Smooth muscle cell (in vitro differentiated cells): ENCODE measurements at regions not wholly inside any gene's neighbourhood (a gene's known extent, or its start where the extent isn't known, plus 50 kb on each side); places are given as distances from the start of the nearest gene placed in this dataset.

Experiments used
- DNase-seq: peaks from one replicate; lab custom pipeline; 2025; ENCODE audit not compliant: unreplicated experiment; lab: John Stamatoyannopoulos, UW
- H2AFZ ChIP-seq: fragments of 200-600 bp; sonication (generic); 2 replicates; pipeline ENCODE4 v1.6.0; 2016; ENCODE audit warnings: antibody characterized with exemption, low read depth, mild to moderate bottlenecking
- H3F3A ChIP-seq: fragments of 200-600 bp; sonication (generic); 2 replicates; pipeline ENCODE4 v1.6.0; 2017; ENCODE audit warnings: antibody characterized with exemption, low read depth
- H3K27ac ChIP-seq: fragments of 200-600 bp; sonication (generic); 2 replicates; pipeline ENCODE4 v1.5.1; 2016; ENCODE audit warnings: low read depth, mild to moderate bottlenecking
- H3K27me3 ChIP-seq: fragments of 200-600 bp; sonication (generic); 2 replicates; pipeline ENCODE4 v1.6.1; 2016; ENCODE audit warnings: low read depth, mild to moderate bottlenecking
- H3K36me3 ChIP-seq: fragments of 200-600 bp; sonication (generic); 2 replicates; pipeline ENCODE4 v1.5.1; 2016; ENCODE audit warnings: low read depth
- H3K4me1 ChIP-seq: fragments of 200-600 bp; sonication (generic); 2 replicates; pipeline ENCODE4 v1.5.1; 2016; ENCODE audit warnings: low read depth
- H3K4me2 ChIP-seq: fragments of 200-600 bp; sonication (generic); 2 replicates; pipeline ENCODE4 v1.6.0; 2016; ENCODE audit warnings: mild to moderate bottlenecking
- H3K4me3 ChIP-seq: fragments of 200-600 bp; sonication (generic); 2 replicates; pipeline ENCODE4 v1.5.1; 2016; ENCODE audit warnings: mild to moderate bottlenecking
- H3K79me2 ChIP-seq: fragments of 200-600 bp; sonication (generic); 2 replicates; pipeline ENCODE4 v1.6.0; 2016; ENCODE audit warnings: low read depth, mild to moderate bottlenecking
- H3K9ac ChIP-seq: fragments of 200-600 bp; sonication (generic); 2 replicates; pipeline ENCODE4 v1.6.0; 2016; ENCODE audit warnings: low read depth
- H3K9me3 ChIP-seq: fragments of 200-600 bp; sonication (generic); replicated peaks from 2 replicates; pipeline ENCODE4 v1.5.1; 2016; ENCODE audit warnings: low read depth
- H4K20me1 ChIP-seq: fragments of 200-600 bp; sonication (generic); 2 replicates; pipeline ENCODE4 v1.6.0; 2016; ENCODE audit warnings: low read depth
- WGBS: methylation state at CpG from one replicate; pipeline ENCODE4 v1.1.7; 2016; ENCODE audit warnings: low lambda C conversion rate; 5-methylcytosine and 5-hydroxymethylcytosine counted together
- TF ChIP-seq, protein P1 (sequence below): fragments of 200-600 bp; sonication (generic); IDR thresholded peaks from 2 replicates; pipeline ENCODE4 v1.5.1; 2017; ENCODE audit warnings: borderline replicate concordance, mild to moderate bottlenecking, antibody characterized with exemption; ENCODE audit not compliant: insufficient read depth, poor library complexity, severe bottlenecking

DNA sequence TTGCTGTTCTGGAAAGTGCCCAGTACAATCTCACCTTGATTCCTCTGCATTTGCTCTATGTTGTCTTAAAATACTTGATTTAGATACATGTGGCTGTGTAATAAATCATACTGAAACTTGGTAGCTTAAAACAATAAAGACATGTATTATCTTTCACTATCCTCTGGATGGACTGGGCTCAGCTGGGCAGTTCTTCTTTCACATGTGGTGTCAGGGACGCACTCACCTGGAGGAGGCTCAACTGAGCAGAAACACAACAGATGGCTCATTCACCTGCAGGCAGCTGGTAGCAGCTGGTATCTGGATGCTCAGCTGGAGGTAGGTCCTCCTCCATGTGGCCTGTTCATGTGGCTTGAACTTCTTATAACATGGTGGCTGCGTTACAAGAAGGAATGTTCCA lies 563.8 kb upstream of the FRG1 start:
- no peaks in the 10 kb centered on the region for H4K20me1 ChIP-seq
- H3K4me3 ChIP-seq, result no peak overlapping the region
- TF ChIP-seq, protein P1, sequence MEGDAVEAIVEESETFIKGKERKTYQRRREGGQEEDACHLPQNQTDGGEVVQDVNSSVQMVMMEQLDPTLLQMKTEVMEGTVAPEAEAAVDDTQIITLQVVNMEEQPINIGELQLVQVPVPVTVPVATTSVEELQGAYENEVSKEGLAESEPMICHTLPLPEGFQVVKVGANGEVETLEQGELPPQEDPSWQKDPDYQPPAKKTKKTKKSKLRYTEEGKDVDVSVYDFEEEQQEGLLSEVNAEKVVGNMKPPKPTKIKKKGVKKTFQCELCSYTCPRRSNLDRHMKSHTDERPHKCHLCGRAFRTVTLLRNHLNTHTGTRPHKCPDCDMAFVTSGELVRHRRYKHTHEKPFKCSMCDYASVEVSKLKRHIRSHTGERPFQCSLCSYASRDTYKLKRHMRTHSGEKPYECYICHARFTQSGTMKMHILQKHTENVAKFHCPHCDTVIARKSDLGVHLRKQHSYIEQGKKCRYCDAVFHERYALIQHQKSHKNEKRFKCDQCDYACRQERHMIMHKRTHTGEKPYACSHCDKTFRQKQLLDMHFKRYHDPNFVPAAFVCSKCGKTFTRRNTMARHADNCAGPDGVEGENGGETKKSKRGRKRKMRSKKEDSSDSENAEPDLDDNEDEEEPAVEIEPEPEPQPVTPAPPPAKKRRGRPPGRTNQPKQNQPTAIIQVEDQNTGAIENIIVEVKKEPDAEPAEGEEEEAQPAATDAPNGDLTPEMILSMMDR, result no peak
- H3K4me2 ChIP-seq, result no peak overlapping the region
- H3K9ac ChIP-seq, result no peak overlapping the region
- DNase-seq, result no peak
- peak overlapping the region; percentile 24 for H2AFZ ChIP-seq
- no peaks in the 10 kb centered on the region for H3K9me3 ChIP-seq
- no peaks in the 10 kb centered on the region for H3K4me1 ChIP-seq
- 90% methylated on average over 2 of the region's 2 CpGs for WGBS
- H3F3A ChIP-seq, result no peaks in the 10 kb centered on the region
- H3K27me3 ChIP-seq, result no peaks in the 10 kb centered on the region
- H3K79me2 ChIP-seq, result no peaks in the 10 kb centered on the region
- H3K27ac ChIP-seq, result no peak overlapping the region
- no peaks in the 10 kb centered on the region for H3K36me3 ChIP-seq

DNA sequence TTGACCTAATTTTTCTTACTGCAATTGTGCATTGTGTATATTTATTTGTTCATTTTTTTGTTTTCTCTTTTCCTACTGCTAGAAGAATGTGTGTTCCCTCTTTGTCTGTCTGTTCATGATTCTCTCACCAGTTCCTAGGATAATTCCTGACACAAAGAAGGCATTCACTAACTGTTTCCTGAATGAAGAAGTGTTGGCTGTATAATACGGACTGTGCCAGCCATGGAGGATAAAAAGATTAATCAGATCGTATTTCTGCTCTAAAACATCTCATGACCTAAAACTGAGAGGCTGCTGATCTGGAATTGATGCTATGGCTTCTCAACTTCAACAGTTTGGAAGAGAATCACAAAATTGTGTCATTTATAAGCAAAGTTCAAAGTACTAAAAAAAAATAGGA lies 563.1 kb upstream of the FRG1 start:
- Histone ChIP-seq H3K4me3 (no peak overlapping the region), H3K36me3 (no peaks in the 10 kb centered on the region), H2AFZ (peak overlapping the region; percentile 24), H3K9ac (no peak overlapping the region), H3K4me2 (no peak overlapping the region), H3K4me1 (no peaks in the 10 kb centered on the region), H3F3A (no peaks in the 10 kb centered on the region), H3K27ac (no peak overlapping the region), H3K27me3 (no peaks in the 10 kb centered on the region), H3K79me2 (no peaks in the 10 kb centered on the region), H4K20me1 (no peaks in the 10 kb centered on the region), H3K9me3 (no peaks in the 10 kb centered on the region)
- TF ChIP-seq, protein P1, result no peak
- 58% methylated on average over 2 of the region's 2 CpGs for WGBS
- no peak for DNase-seq

DNA sequence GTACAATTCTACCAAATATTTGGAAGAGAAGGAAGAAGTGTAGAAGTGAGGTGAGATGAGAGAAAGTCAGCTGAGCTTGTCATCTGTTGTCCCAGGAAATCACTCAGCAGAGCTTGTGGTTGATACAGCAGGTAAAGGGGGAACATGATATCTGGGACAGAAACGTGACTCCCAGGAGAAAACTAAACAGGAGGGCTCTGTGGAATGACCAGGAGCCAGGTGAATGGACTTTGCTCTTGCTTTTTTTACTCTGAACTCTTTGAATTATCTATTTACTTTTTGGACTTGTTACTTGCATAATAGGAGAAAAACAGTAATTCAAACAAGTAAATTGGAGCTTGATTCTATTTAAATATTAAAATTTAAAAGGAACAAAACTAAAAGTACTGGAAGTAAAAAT lies 555.6 kb upstream of the FRG1 start:
- H3K79me2 ChIP-seq, result no peaks in the 10 kb centered on the region
- H3K9me3 ChIP-seq, result no peaks in the 10 kb centered on the region
- no peaks in the 10 kb centered on the region for H3K27me3 ChIP-seq
- DNase-seq, result no peak
- H3K9ac ChIP-seq, result no peak overlapping the region
- H4K20me1 ChIP-seq, result no peaks in the 10 kb centered on the region
- no peak overlapping the region for H2AFZ ChIP-seq
- whole genome bisulfite sequencing, result 63% methylated on average over 1 of the region's 1 CpG
- H3K27ac ChIP-seq, result no peak overlapping the region
- H3F3A ChIP-seq, result no peaks in the 10 kb centered on the region
- TF ChIP-seq, protein P1, result no peak
- no peak overlapping the region for H3K4me2 ChIP-seq
- H3K36me3 ChIP-seq, result no peaks in the 10 kb centered on the region
- H3K4me1 ChIP-seq, result no peaks in the 10 kb centered on the region
- no peak overlapping the region for H3K4me3 ChIP-seq

DNA sequence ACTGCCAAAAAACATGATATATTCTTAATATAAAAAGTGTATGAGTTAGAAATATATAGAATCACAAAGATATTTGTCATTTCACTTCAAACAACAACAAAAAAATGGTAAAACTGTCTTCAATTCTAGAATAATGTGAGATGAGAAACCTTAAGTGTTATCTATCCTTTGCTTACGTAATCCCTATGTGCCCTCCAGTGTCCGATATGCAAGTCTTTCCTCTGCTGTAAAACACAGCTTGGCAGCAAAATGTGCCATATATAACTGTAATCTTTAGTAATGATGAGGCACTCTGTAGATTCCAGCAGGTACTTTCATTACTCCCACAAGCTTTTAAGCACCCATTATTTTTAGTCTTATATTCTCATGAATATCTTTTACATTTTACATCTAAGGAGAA lies 555.1 kb upstream of the FRG1 start:
- 72% methylated on average over 2 of the region's 2 CpGs for WGBS

More for the DNA sequence above, 555.1 kb upstream of the FRG1 start:
- Histone ChIP-seq H3K4me2 (no peak overlapping the region), H2AFZ (no peak overlapping the region), H3F3A (no peaks in the 10 kb centered on the region), H3K79me2 (no peaks in the 10 kb centered on the region), H3K4me1 (no peaks in the 10 kb centered on the region), H3K27ac (no peak overlapping the region), H3K36me3 (no peaks in the 10 kb centered on the region), H3K27me3 (no peaks in the 10 kb centered on the region), H4K20me1 (no peaks in the 10 kb centered on the region), H3K9me3 (no peaks in the 10 kb centered on the region), H3K4me3 (no peak overlapping the region), H3K9ac (no peak overlapping the region)
- no peak for DNase-seq
- TF ChIP-seq, protein P1, result no peak
